DMS79 treated with DMSO at 0.1 percent for 48 hours (cell line): ENCODE measurements at regions not wholly inside any gene's neighbourhood (a gene's known extent, or its start where the extent isn't known, plus 50 kb on each side); places are given as distances from the start of the nearest gene placed in this dataset.

ENCODE experiments used
- DNase-seq: peaks from one replicate; lab custom pipeline; 2025; lab: John Stamatoyannopoulos, UW

DNA sequence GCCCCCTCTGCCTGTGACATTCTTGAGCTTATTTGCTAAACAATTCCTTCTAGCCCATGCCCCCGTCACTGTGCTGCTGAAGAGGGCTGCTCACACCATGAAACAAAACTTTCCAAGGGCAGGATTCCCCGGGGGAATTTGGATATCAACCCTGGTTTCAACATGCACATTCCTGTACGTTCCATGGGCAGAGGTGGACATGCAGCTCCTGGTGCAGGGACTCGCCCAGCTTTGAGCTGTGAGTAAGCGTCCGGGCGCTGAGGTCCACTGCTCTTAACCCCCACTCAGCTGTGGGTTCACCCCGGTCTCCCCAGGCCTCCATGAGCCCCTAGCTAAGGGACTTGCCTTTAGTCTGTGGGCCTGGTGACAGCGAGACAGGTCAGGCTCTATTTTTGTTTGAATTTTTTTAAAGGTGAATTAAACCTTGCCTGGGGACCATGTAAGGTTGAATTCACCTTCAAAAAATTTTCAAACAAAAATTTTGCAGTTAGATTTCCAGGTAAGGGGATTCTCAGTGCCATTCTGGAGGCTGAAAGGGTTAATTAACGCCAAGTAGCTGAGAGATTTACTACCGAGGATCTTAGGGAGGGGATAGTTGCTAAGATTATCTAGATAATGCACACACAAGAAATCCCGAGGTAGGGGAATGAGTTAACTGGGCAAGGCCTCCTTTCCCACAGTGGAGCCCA, 70.3 kb upstream of the SLC22A23 start:
- DNase-seq = no peak

DNA sequence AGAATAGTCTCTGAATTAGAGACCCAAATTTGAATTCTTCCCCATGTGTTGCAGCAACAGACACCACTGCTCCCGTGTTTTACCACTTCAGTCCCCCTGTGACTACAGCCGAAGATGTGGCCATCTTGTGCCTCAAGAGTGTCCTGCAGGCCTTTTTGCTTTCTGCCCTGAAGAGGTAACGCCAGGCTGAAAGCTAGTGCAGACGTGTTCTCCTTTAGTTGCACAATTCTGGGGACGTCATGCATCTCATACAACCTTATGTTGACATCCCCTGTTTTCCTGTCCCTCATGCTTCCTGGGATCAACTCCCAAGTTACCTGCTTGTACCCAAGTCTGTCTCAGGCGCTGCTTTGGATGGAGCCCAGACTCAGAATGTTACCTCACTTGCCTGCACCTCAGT, 69.1 kb upstream of the SLC22A23 start:
- DNase-seq = no peak

GRCh38 chr6:3524456-3524855, 67.6 kb upstream of the SLC22A23 start:
- no peak for DNase-seq

GRCh38 chr6:3523966-3524365, 67.1 kb upstream of the SLC22A23 start:
- no peak for DNase-seq

DNA sequence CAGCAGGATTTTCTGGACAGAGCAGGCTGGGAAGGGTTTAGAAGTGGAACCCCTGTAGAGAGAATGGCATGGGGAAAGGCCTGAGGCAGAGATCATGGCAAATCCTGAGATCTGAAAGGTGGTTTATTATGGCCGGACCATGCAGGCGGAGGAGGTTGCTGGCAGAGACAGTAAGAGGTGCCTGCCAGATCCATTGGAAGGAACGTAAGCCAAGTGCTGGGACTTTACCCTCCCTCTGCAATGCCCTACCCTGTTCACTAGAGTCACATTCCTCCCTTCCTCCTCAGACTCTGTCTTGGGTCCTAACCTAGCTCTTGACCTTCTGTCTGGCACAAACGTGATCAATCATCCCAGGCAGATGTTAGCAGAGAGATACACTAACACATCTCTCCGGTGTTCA, 66.4 kb upstream of the SLC22A23 start:
- no peak for DNase-seq

GRCh38 chr6:3522561-3523260, 65.9 kb upstream of the SLC22A23 start:
- no peak for DNase-seq

DNA sequence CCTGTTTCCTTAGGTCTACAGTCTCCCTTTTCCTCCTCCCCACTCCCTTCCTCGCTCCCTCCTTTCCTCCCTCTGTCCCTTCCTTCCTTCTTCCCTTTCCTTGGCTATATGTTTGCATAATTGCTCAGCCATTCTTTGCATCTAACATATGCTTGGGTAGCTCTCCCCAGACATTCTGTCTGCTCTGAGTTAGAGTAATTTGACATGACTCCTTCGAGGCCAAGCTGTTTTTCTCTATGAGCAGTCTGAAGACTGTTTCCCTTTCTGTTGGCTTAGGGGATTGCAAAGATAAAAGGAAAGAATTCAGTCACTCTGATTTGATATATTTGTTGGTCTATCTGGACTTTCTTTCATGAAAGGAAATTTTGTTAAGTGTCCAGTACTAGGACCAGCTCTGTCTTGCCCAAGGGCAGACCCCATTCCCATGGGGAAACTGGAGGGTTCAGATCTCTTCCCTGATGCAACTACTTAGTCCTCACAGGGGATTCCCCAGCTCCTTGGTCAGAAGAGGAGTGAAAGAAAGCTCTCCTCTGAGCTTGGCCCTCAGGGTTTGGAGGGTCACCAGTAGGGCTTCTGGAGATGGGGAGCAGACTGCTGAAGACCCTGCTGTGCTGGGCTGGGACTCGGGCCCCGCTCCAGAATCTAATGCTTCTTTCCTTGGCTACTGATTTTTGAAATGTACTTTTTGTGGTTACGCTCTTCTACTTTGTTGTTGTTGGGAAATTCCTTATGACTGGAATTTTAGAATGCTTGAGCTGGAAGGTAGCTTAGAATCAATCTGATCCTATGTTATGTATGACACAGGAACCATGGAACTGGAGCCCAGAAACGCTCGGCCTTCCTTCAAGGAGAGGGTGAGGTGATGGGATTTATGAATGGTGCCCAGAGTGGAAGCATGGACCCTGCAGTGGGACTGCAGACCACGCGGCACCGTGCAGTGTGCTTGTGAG, 63.7 kb upstream of the SLC22A23 start:
- no peak for DNase-seq

- DNase-seq = no peak
These were observed 61.7 kb upstream of the SLC22A23 start for GRCh38 chr6:3518356-3519190.

- no peak for DNase-seq
These were observed 60.5 kb upstream of the SLC22A23 start for GRCh38 chr6:3517350-3517749.

- DNase-seq = no peak
These were observed 59.2 kb upstream of the SLC22A23 start for GRCh38 chr6:3516092-3516491.

DNA sequence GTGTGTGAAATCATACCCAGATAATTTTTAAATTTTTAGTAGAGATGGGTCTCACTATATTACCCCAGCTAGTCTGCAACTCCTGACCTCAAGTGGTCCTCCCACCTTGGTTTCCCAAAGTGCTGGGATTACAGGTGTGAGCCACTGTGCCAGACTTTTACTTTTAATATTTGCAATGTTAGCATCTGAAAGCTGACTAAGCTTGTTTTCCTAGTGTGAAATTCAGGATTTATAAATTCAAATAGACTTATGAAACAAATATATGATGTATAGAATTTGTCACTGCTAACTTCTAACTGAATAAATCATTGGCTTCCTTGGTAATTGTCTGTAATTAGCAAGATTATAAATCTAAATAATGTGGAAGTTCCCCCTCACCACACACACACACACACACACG, 58.8 kb upstream of the SLC22A23 start:
- no peak for DNase-seq

- DNase-seq = no peak
These were observed 56.6 kb upstream of the SLC22A23 start for GRCh38 chr6:3513416-3513815.

- DNase-seq = no peak
These were observed 56.0 kb upstream of the SLC22A23 start for GRCh38 chr6:3512832-3513231.

GRCh38 chr6:3510617-3511016, 53.8 kb upstream of the SLC22A23 start:
- no peak for DNase-seq

DNA sequence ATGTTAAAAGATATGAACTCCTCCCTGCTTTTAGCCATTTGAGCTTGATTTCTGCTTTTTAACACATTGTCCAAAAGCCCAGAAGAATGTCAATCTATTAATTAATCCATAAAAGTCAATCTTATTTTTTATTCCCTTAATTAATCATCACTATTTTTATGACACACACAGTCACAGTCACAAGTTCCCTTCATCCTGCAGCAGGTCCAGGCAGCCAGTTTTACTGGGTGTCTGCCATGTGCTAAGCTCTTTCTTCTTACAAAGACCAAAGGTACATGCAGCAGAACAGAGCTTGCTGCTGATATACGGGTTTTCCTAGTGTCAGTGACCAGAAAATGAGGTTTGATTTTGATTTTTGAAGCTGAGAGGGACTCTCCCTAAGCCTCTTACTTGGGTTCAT, 53.3 kb upstream of the SLC22A23 start:
- DNase-seq = no peak

GRCh38 chr6:3509336-3509735, 52.5 kb upstream of the SLC22A23 start:
- DNase-seq = no peak

GRCh38 chr6:3506751-3507383, 50.0 kb upstream of the SLC22A23 start:
- no peak for DNase-seq
